SK-N-SH (cell line): ENCODE measurements at regions not wholly inside any gene's neighbourhood (a gene's known extent, or its start where the extent isn't known, plus 50 kb on each side); places are given as distances from the start of the nearest gene placed in this dataset.

Experiments used
- CTCF ChIP-seq: fragments of 200-600 bp; sonication (generic); IDR thresholded peaks from 2 replicates; pipeline ENCODE4 v1.6.1; 2017; ENCODE audit warnings: antibody characterized with exemption, mild to moderate bottlenecking, moderate library complexity
- ELF1 ChIP-seq: IDR thresholded peaks from 2 replicates; pipeline ENCODE4 v1.4.0; 2012
- EZH2phosphoT487 ChIP-seq: fragments of 200-600 bp; sonication (generic); IDR thresholded peaks from 2 replicates; pipeline ENCODE4 v1.6.1; 2017; ENCODE audit warnings: low read depth, mixed run types, mild to moderate bottlenecking, antibody characterized with exemption, moderate library complexity, borderline replicate concordance
- GATA2 ChIP-seq: sonication (generic); formaldehyde crosslinking; IDR thresholded peaks from 2 replicates; pipeline ENCODE4 v1.5.0; 2020; ENCODE audit warnings: mild to moderate bottlenecking, missing genetic modification reagents
- MAX ChIP-seq: IDR thresholded peaks from 2 replicates; pipeline ENCODE4 v1.4.0; 2012; ENCODE audit warnings: low read depth
- POLR2AphosphoS5 ChIP-seq: IDR thresholded peaks from 2 replicates; pipeline ENCODE4 v1.6.1; 2012; ENCODE audit warnings: low read depth, low read length
- RAD21 ChIP-seq: IDR thresholded peaks from 2 replicates; pipeline ENCODE4 v1.6.1; 2012; ENCODE audit warnings: mild to moderate bottlenecking, low read length
- TAF1 ChIP-seq: IDR thresholded peaks from 2 replicates; pipeline ENCODE4 v1.6.1; 2012; ENCODE audit warnings: low read depth, mild to moderate bottlenecking, low read length, moderate library complexity, borderline replicate concordance

- TF ChIP-seq CTCF (no peak), EZH2phosphoT487 (no peak), GATA2 (CRISPR knock-in tag) (no peak), MAX (no peak), TAF1 (no peak), POLR2AphosphoS5 (no peak), RAD21 (no peak), ELF1 (no peak)
Observed at GRCh38 chr4:119946359-119946758, 120.3 kb downstream of the MAD2L1 start.
